ENCODE measurements at regions not wholly inside any gene's neighbourhood (a gene's known extent, or its start where the extent isn't known, plus 50 kb on each side); places are given as distances from the start of the nearest gene placed in this dataset.

DNA sequence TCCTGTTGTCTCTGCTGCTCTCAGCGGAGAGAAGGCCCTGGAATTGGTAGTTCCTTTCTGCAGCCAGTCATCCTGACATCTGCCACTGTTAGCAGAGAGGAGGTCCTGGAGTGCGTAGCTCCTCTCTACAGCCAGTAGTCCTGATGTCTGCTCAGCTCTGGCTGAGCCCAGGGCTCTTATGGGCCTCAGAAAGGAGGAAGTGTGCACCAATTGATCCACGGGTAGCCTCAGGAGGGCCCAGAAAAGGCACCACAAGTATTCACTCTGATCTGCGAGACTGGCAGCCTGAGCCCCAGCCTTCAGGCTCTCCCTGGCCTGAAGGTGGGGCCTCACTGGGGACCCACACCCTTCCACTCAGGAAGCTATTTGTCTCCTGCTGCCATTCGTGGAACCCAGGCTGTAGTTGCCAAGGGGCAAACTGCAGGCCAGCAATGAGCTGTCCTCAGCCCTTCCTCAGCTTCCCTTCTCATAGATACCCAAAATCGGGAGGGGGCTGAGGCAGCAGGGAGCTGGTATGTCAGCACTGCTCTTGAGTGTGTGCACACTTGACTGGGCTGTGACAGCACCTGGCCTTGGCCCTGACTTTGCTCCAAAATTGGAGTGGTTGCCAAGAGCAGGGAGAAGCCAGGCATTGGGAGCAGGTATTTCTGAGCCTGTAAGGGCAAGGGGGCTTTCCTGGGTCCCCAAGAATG is 1049.5 kb upstream of the ACO1 start:
- Histone ChIP-seq H2AK5ac (ENCODE audit: insufficient read length, low read length) (no peak overlapping the region), H3K27ac (ENCODE audit: insufficient read length, low read depth, low read length) (no peak overlapping the region), H3K23me2 (ENCODE audit: insufficient read length, low read depth, low read length, poor library complexity, severe bottlenecking) (no peaks in the 10 kb centered on the region), H3K4ac (ENCODE audit: low read depth, low read length) (no peak overlapping the region), H2AFZ (ENCODE audit: low read length) (no peak overlapping the region), H3K9me3 (ENCODE audit: control insufficient read depth, low read depth, low read length) (no peaks in the 10 kb centered on the region), H3K18ac (ENCODE audit: insufficient read length, low read depth, low read length) (no peak overlapping the region), H3K27me3 (ENCODE audit: insufficient read depth, low read length) (no peaks in the 10 kb centered on the region), H3K56ac (ENCODE audit: insufficient read length, low read depth, low read length) (no peak overlapping the region), H4K8ac (replicated peaks; ENCODE audit: insufficient read length, low read depth, low read length) (no peak overlapping the region), H3K14ac (ENCODE audit: insufficient read depth, low read length) (no peak overlapping the region), H2BK15ac (ENCODE audit: low read depth, low read length) (no peak overlapping the region), H2BK12ac (ENCODE audit: insufficient read length, low read depth, low read length) (no peak overlapping the region), H3K4me2 (ENCODE audit: insufficient read depth, insufficient read length, low read length) (no peak overlapping the region), H3T11ph (ENCODE audit: low read length) (no peak overlapping the region), H2BK5ac (ENCODE audit: insufficient read length, low read length) (no peak overlapping the region), H2BK20ac (ENCODE audit: low read depth, low read length, poor library complexity, severe bottlenecking) (no peak overlapping the region), H3K23ac (ENCODE audit: insufficient read length, low read depth, low read length) (no peak overlapping the region), H4K91ac (ENCODE audit: insufficient read length, low read depth, low read length) (no peak overlapping the region), H3K4me1 (ENCODE audit: insufficient read depth, low read length) (no peaks in the 10 kb centered on the region), H3K9ac (ENCODE audit: extremely low read depth, insufficient read length, low read length) (no peak overlapping the region), H2BK120ac (ENCODE audit: low read depth, low read length, poor library complexity, severe bottlenecking) (no peak overlapping the region), H3K79me1 (ENCODE audit: insufficient read depth, low read depth, low read length, poor library complexity, severe bottlenecking) (no peaks in the 10 kb centered on the region), H4K5ac (ENCODE audit: insufficient read length, low read depth, low read length) (no peak overlapping the region), H4K20me1 (ENCODE audit: control insufficient read depth, insufficient read depth, insufficient read length) (no peaks in the 10 kb centered on the region), H3K79me2 (ENCODE audit: insufficient read depth, low read length) (no peaks in the 10 kb centered on the region)
- Mint-ChIP-seq H3K36me3 (ENCODE audit: insufficient read depth in 1 of 3, low read depth in 3 of 3) (peaks cover 0 to 3% (median 0%) of the 10 kb centered on the region in 3 experiments; a peak in 2 of 7 replicates), H3K9me3 (no peaks in the 10 kb centered on the region), H3K27me3 (ENCODE audit: low read depth) (no peaks in the 10 kb centered on the region), H3K27ac (no peak overlapping the region), H3K4me1 (no peaks in the 10 kb centered on the region), H3K4me3 (no peak overlapping the region)
- WGBS (ENCODE audit: extremely low coverage, insufficient read length, low lambda C conversion rate) = no CpG with 5 or more reads among the region's 6 CpGs
- DNase-seq = no peak
- TF ChIP-seq, protein P1, sequence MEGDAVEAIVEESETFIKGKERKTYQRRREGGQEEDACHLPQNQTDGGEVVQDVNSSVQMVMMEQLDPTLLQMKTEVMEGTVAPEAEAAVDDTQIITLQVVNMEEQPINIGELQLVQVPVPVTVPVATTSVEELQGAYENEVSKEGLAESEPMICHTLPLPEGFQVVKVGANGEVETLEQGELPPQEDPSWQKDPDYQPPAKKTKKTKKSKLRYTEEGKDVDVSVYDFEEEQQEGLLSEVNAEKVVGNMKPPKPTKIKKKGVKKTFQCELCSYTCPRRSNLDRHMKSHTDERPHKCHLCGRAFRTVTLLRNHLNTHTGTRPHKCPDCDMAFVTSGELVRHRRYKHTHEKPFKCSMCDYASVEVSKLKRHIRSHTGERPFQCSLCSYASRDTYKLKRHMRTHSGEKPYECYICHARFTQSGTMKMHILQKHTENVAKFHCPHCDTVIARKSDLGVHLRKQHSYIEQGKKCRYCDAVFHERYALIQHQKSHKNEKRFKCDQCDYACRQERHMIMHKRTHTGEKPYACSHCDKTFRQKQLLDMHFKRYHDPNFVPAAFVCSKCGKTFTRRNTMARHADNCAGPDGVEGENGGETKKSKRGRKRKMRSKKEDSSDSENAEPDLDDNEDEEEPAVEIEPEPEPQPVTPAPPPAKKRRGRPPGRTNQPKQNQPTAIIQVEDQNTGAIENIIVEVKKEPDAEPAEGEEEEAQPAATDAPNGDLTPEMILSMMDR (conservative IDR thresholded peaks at IDR 0.05) = no peak

Measured in H9 (cell line).